ENCODE measurements at regions not wholly inside any gene's neighbourhood (a gene's known extent, or its start where the extent isn't known, plus 50 kb on each side); places are given as distances from the start of the nearest gene placed in this dataset.

DNA sequence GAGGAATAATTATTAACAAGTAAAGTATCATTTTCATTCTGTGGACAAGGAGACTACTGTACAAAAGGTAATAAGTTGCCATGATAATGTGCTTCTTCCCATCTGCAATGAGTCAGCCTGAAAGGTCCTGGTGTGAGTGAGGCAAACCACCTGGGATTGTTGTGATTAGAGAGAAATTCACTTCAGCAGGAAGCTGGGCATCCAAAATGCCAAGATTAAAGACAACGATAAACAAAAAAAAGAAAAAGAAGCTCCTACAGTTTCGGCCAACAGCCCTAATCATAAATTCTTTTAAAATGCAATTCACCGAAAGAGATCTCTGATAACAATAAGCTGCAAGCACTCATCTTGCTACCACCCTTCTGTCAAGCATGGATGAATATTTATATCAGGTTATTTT, 507.8 kb downstream of the TUSC7 start:
- H3K27ac ChIP-seq = no peak overlapping the region
- H3K27me3 ChIP-seq = no peaks in the 10 kb centered on the region
- TF ChIP-seq, protein P1, sequence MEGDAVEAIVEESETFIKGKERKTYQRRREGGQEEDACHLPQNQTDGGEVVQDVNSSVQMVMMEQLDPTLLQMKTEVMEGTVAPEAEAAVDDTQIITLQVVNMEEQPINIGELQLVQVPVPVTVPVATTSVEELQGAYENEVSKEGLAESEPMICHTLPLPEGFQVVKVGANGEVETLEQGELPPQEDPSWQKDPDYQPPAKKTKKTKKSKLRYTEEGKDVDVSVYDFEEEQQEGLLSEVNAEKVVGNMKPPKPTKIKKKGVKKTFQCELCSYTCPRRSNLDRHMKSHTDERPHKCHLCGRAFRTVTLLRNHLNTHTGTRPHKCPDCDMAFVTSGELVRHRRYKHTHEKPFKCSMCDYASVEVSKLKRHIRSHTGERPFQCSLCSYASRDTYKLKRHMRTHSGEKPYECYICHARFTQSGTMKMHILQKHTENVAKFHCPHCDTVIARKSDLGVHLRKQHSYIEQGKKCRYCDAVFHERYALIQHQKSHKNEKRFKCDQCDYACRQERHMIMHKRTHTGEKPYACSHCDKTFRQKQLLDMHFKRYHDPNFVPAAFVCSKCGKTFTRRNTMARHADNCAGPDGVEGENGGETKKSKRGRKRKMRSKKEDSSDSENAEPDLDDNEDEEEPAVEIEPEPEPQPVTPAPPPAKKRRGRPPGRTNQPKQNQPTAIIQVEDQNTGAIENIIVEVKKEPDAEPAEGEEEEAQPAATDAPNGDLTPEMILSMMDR (IDR thresholded peaks at IDR 0.05) = no peak
- TF ChIP-seq POLR2A (IDR thresholded peaks at IDR 0.05) = no peak
- no peaks in the 10 kb centered on the region for H3K36me3 ChIP-seq
- H3K9me3 ChIP-seq = no peaks in the 10 kb centered on the region
- DNase-seq = no peak
- H3K4me3 ChIP-seq = no peak overlapping the region
- H3K4me1 ChIP-seq = no peaks in the 10 kb centered on the region

DNA sequence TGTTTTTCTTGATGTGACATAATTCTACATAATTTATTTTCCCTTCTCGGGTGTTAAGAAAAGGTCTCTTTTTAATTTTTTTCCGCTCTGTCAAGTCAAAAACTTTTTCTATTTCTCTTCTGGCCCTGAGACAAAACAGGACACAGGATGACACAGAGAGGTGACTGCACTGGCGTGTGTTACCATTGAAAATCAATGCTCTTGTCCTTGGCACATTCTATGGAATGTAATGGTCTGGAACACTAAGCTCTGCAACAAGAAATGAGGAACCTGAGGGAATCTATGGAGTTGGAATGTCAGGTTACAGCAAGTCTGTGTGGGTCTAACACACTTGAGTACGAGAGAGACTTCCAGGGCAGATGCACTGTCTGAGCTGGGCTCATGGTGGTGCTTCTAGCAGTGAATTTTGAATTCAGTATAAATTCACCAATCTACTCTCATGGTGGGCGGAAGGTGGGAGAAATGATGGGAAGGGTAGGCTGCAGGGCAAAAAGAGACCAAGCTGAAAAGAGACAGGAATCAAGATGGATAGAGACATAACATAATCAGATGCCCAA, 508.3 kb downstream of the TUSC7 start:
- H3K27ac ChIP-seq = no peak overlapping the region
- DNase-seq = no peak
- no peaks in the 10 kb centered on the region for H3K36me3 ChIP-seq
- no peaks in the 10 kb centered on the region for H3K4me1 ChIP-seq
- TF ChIP-seq POLR2A (IDR thresholded peaks at IDR 0.05) = no peak
- TF ChIP-seq, protein P1 (IDR thresholded peaks at IDR 0.05) = no peak
- no peaks in the 10 kb centered on the region for H3K27me3 ChIP-seq
- H3K4me3 ChIP-seq = no peak overlapping the region
- no peaks in the 10 kb centered on the region for H3K9me3 ChIP-seq

DNA sequence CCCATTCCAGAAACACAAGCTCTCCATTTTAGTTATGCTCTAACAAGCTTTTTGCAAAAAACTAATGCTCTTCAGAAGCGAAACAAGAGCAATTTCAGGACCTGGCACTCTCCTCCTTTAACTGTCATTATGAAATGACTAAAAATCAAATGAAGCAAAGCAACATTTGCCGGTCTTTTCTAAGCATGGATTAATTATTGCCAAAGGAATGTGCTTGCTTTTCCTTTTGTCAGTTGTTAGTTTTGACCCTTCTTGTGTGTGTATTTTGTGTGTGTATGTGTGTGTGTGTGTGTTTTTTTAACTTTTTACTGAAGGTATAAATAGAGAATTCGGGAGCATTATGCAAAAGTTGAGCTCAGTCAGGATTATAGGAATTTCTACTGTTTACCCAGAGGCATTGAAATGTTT, 509.1 kb downstream of the TUSC7 start:
- Histone ChIP-seq H3K36me3 (no peaks in the 10 kb centered on the region), H3K27me3 (no peaks in the 10 kb centered on the region), H3K9me3 (no peaks in the 10 kb centered on the region), H3K4me1 (no peaks in the 10 kb centered on the region), H3K27ac (no peak overlapping the region), H3K4me3 (no peak overlapping the region)
- DNase-seq = no peak
- TF ChIP-seq POLR2A (IDR thresholded peaks at IDR 0.05) = no peak
- TF ChIP-seq, protein P1 (IDR thresholded peaks at IDR 0.05) = no peak

DNA sequence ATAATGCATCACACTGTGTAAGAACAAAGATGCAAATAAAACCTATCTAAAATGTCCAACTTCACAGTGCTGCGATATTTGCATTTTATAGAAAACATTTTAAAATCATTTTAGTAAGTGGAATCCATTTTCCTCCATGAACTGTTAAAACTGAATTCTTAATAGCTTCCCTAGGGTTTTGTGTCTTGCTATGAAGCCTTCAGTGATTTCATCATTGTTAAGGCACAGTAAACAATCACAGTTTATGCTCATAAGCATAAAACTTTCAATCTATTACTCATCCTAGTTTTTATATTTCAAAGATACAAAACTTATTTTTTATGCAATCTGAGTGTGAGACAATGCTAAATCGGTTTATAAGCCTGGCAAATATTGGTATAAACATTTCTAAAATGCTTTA, 509.7 kb downstream of the TUSC7 start:
- TF ChIP-seq, protein P1 (IDR thresholded peaks at IDR 0.05) = no peak
- no peak for TF ChIP-seq POLR2A (IDR thresholded peaks at IDR 0.05)
- no peaks in the 10 kb centered on the region for H3K36me3 ChIP-seq
- no peak for DNase-seq

DNA sequence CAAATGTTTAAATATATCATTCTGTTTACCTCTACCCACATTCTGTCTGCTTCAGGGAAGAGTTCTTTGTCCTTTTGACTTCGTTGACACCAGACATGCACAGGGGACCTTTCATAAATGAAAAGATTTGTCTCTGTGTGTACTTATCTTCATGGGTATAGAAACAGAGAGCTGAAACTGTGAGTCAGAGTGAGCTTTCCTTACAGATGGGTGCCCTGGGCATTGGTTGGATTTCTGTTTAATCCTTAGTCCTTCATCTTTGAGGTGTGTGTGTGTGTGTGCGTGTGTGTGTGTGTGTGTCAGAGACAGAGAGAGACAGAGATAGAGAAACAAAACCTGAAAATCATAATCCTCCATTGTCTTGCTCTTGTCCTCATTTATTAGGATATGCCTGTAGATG, 517.4 kb downstream of the TUSC7 start:
- H3K4me3 ChIP-seq = no peak overlapping the region
- H3K4me1 ChIP-seq = no peaks in the 10 kb centered on the region
- DNase-seq = no peak
- TF ChIP-seq POLR2A (IDR thresholded peaks at IDR 0.05) = no peak
- TF ChIP-seq, protein P1 (IDR thresholded peaks at IDR 0.05) = no peak
- H3K27me3 ChIP-seq = no peaks in the 10 kb centered on the region
- no peak overlapping the region for H3K27ac ChIP-seq
- H3K36me3 ChIP-seq = no peaks in the 10 kb centered on the region
- no peaks in the 10 kb centered on the region for H3K9me3 ChIP-seq

More for the DNA sequence above, 509.7 kb downstream of the TUSC7 start:
- H3K9me3 ChIP-seq = no peaks in the 10 kb centered on the region
- H3K27me3 ChIP-seq = no peaks in the 10 kb centered on the region
- H3K27ac ChIP-seq = no peak overlapping the region
- H3K4me3 ChIP-seq = no peak overlapping the region
- no peaks in the 10 kb centered on the region for H3K4me1 ChIP-seq

DNA sequence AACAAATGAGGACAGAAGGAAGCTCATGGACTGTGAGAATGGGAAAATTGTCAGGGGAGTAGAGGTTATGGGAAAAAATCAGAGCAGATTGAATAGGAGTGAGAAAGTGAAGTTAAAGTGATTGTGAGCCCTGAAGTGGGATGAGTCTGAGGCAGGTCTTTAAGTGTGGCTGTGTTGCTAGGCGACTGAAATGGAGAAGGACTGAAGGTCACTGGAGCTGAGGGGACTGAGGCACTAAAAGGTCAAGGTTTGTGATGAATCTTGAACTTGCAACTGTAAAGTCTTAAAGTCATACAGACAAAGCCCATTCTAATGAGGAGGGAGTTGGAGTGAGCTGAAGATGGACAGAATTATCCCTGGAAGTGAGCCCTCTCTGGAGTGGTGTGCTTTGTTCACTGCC, 518.9 kb downstream of the TUSC7 start:
- Histone ChIP-seq H3K27me3 (no peaks in the 10 kb centered on the region), H3K9me3 (no peaks in the 10 kb centered on the region), H3K36me3 (no peaks in the 10 kb centered on the region), H3K4me1 (no peaks in the 10 kb centered on the region), H3K27ac (no peak overlapping the region), H3K4me3 (no peak overlapping the region)
- no peak for TF ChIP-seq POLR2A (IDR thresholded peaks at IDR 0.05)
- TF ChIP-seq, protein P1 (IDR thresholded peaks at IDR 0.05) = no peak
- DNase-seq = no peak

Data from Peyer's patch (tissue), 4 donors.